ENCODE measurements at regions not wholly inside any gene's neighbourhood (a gene's known extent, or its start where the extent isn't known, plus 50 kb on each side); places are given as distances from the start of the nearest gene placed in this dataset.

- Histone ChIP-seq H3K9me3 (no peaks in the 10 kb centered on the region), H3K27me3 (no peaks in the 10 kb centered on the region), H3K27ac (no peak overlapping the region), H3K4me3 (no peak overlapping the region), H3K4me1 (no peaks in the 10 kb centered on the region), H3K36me3 (no peaks in the 10 kb centered on the region)
- intact Hi-C loops (cut with DNase I; ENCODE audit: low total_unique reads) = no loop called here
- TF ChIP-seq POLR2A (IDR thresholded peaks at IDR 0.05) = no peak
- no peak for TF ChIP-seq CTCF (IDR thresholded peaks at IDR 0.05)
- DNase-seq = no peak
Measured at GRCh38 chr6:113095841-113096240, 748.7 kb downstream of the RFPL4B start.

GRCh38 chr6:113102761-113103160 is 754.4 kb upstream of the MARCKS start:
- no peaks in the 10 kb centered on the region for H3K27me3 ChIP-seq
- no peaks in the 10 kb centered on the region for H3K4me1 ChIP-seq
- no peak for DNase-seq
- H3K36me3 ChIP-seq = no peaks in the 10 kb centered on the region
- H3K4me3 ChIP-seq = no peak overlapping the region
- H3K9me3 ChIP-seq = no peaks in the 10 kb centered on the region
- TF ChIP-seq POLR2A (IDR thresholded peaks at IDR 0.05) (no peak), CTCF (IDR thresholded peaks at IDR 0.05) (no peak)
- no peak overlapping the region for H3K27ac ChIP-seq
- intact Hi-C loops (cut with DNase I; ENCODE audit: low total_unique reads) = no loop called here

GRCh38 chr6:113103634-113104361 is 753.3 kb upstream of the MARCKS start:
- intact Hi-C loops (cut with DNase I; ENCODE audit: low total_unique reads) = no loop called here
- TF ChIP-seq CTCF (IDR thresholded peaks at IDR 0.05) (no peak), POLR2A (IDR thresholded peaks at IDR 0.05) (no peak)
- H3K27ac ChIP-seq = no peak overlapping the region
- no peaks in the 10 kb centered on the region for H3K36me3 ChIP-seq
- H3K4me3 ChIP-seq = no peak overlapping the region
- no peak for DNase-seq
- no peaks in the 10 kb centered on the region for H3K27me3 ChIP-seq
- H3K4me1 ChIP-seq = no peaks in the 10 kb centered on the region
- H3K9me3 ChIP-seq = no peaks in the 10 kb centered on the region

- DNase-seq = no peak
- H3K27ac ChIP-seq = no peak overlapping the region
- no peaks in the 10 kb centered on the region for H3K9me3 ChIP-seq
- intact Hi-C loops (cut with DNase I; ENCODE audit: low total_unique reads) = no loop called here
- H3K36me3 ChIP-seq = no peaks in the 10 kb centered on the region
- no peaks in the 10 kb centered on the region for H3K4me1 ChIP-seq
- no peak for TF ChIP-seq POLR2A (IDR thresholded peaks at IDR 0.05)
- TF ChIP-seq CTCF (IDR thresholded peaks at IDR 0.05) = no peak
- no peaks in the 10 kb centered on the region for H3K27me3 ChIP-seq
- H3K4me3 ChIP-seq = no peak overlapping the region
Measured at GRCh38 chr6:113104541-113104940, 752.6 kb upstream of the MARCKS start.

GRCh38 chr6:113104951-113105350 is 752.2 kb upstream of the MARCKS start:
- no peak overlapping the region for H3K27ac ChIP-seq
- no peaks in the 10 kb centered on the region for H3K36me3 ChIP-seq
- intact Hi-C loops (cut with DNase I; ENCODE audit: low total_unique reads) = no loop called here
- H3K4me1 ChIP-seq = no peaks in the 10 kb centered on the region
- no peak for DNase-seq
- TF ChIP-seq CTCF (IDR thresholded peaks at IDR 0.05) (no peak), POLR2A (IDR thresholded peaks at IDR 0.05) (no peak)
- H3K4me3 ChIP-seq = no peak overlapping the region
- no peaks in the 10 kb centered on the region for H3K9me3 ChIP-seq
- no peaks in the 10 kb centered on the region for H3K27me3 ChIP-seq
